Cardiac septum (tissue), 1 donor: ENCODE measurements at regions not wholly inside any gene's neighbourhood (a gene's known extent, or its start where the extent isn't known, plus 50 kb on each side); places are given as distances from the start of the nearest gene placed in this dataset.
"Not testable (repeated sequence)": the region's sequence is repeated elsewhere in the genome, so short reads cannot be mapped to it uniquely, and the experiment has no call there.

Experiments used
- DNase-seq: peaks from one replicate; pipeline ENCODE4 v3.0.0-alpha.2; 2020; ENCODE audit warnings: low spot score
- intact Hi-C: fragments of 100-400 bp; cut with DNase I; formaldehyde crosslinking; loops from one replicate; pipeline ENCODE4 v1.14.0; 2022
- donor health status: DM: no; HTN: no; CAD: no.

- intact Hi-C loops = no loop called here
- no peak for DNase-seq
Measured at GRCh38 chr1:229161740-229162139, 109.2 kb upstream of the RAB4A start.

GRCh38 chr1:229162825-229163515, 107.9 kb upstream of the RAB4A start:
- no peak for DNase-seq
- intact Hi-C loops = no loop called here

GRCh38 chr1:229164348-229164747, 106.6 kb upstream of the RAB4A start:
- intact Hi-C loops = no loop called here
- no peak for DNase-seq

- intact Hi-C loops = no loop called here
- DNase-seq = no peak
Measured at GRCh38 chr1:229164836-229165735, 105.8 kb upstream of the RAB4A start.

- no peak for DNase-seq
- intact Hi-C loops = no loop called here
Measured at GRCh38 chr1:229167318-229167717, 103.6 kb upstream of the RAB4A start.

- no peak for DNase-seq
- intact Hi-C loops = no loop called here
Measured at GRCh38 chr1:229169399-229169798, 101.5 kb upstream of the RAB4A start.

- intact Hi-C loops = no loop called here
- no peak for DNase-seq
Measured at GRCh38 chr1:229170274-229170673, 100.6 kb upstream of the RAB4A start.

- no peak for DNase-seq
- intact Hi-C loops = no loop called here
Measured at GRCh38 chr1:229170778-229171505, 100.0 kb upstream of the RAB4A start.

- no peak for DNase-seq
- intact Hi-C loops = no loop called here
Measured at GRCh38 chr1:229171934-229172333, 99.0 kb upstream of the RAB4A start.

- intact Hi-C loops, DNase-seq: not testable (repeated sequence)
Measured at GRCh38 chr1:229173491-229174476, 97.1 kb upstream of the RAB4A start.

GRCh38 chr1:229175297-229175696, 95.6 kb upstream of the RAB4A start:
- intact Hi-C loops, DNase-seq: not testable (repeated sequence)

- intact Hi-C loops, DNase-seq: not testable (repeated sequence)
Measured at GRCh38 chr1:229176457-229176856, 94.5 kb upstream of the RAB4A start.

- no peak for DNase-seq
- intact Hi-C loops = no loop called here
Measured at GRCh38 chr1:229180161-229180560, 90.8 kb upstream of the RAB4A start.

GRCh38 chr1:229181419-229181818, 89.5 kb upstream of the RAB4A start:
- no peak for DNase-seq
- intact Hi-C loops = no loop called here

- intact Hi-C loops = no loop called here
- DNase-seq = no peak
Measured at GRCh38 chr1:229183588-229183987, 87.3 kb upstream of the RAB4A start.

GRCh38 chr1:229184066-229184465, 86.8 kb upstream of the RAB4A start:
- intact Hi-C loops = no loop called here
- DNase-seq = no peak

- DNase-seq = no peak
- intact Hi-C loops = no loop called here
Measured at GRCh38 chr1:229185963-229186362, 84.9 kb upstream of the RAB4A start.

- intact Hi-C loops = no loop called here
- DNase-seq = no peak
Measured at GRCh38 chr1:229186373-229187056, 84.4 kb upstream of the RAB4A start.
